ENCODE measurements at regions not wholly inside any gene's neighbourhood (a gene's known extent, or its start where the extent isn't known, plus 50 kb on each side); places are given as distances from the start of the nearest gene placed in this dataset.

DNA sequence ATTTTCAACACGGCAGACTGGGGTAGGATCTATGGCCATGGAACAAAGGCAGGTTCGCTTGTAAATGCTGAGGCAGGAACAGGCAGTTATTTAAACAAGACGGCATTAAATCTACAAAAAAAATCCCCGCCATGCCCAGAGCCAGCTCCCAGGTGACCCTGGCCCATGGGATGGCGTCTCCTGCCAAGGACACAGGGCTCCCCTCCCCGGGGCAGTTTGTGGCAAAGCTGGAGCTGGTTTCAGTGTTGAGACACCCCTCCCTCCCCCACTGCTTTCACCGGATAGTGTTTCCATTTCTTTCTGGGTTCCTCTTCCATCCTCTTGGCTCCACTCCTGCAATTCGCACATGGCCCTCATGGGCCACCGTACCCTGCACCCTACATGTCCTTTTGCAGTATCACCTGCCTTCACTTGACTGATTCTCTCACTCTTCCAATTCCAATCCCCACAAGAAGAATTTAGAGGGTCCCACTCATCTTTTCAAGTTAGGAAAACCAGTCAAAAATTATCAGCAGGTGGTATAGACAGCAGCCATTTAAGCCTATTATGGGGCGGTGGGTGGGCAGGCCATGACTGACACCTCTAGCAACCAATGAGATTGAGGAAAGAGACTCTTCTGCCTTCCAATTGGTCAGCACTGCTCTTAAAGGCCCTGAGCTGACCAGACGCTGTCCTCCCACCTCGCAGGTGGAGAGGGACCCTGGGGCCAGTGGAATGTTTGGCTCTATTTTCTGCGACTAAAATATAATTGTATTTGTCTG lies 52.0 kb downstream of the OLIG1 start:
- H3K36me3 Mint-ChIP-seq = no peaks in the 10 kb centered on the region
- H3K36me3 ChIP-seq (ENCODE audit: control insufficient read depth in 2 of 2, extremely low read depth in 1 of 2, insufficient read depth in 1 of 2, low read length in 1 of 2) = no peaks in the 10 kb centered on the region
- ChIA-PET CTCF (no interaction called here), POLR2A (no interaction called here)
- peaks cover 10 to 12% (median 10%) of the 10 kb centered on the region in 3 donors for H3K4me1 Mint-ChIP-seq
- H3K4me3 ChIP-seq (ENCODE audit: control insufficient read depth in 1 of 2, extremely low read depth in 1 of 2, low read length in 1 of 2) = no peak overlapping the region
- H3K27ac ChIP-seq (ENCODE audit: low read length) = no peak overlapping the region
- H3K9me3 ChIP-seq = no peaks in the 10 kb centered on the region
- no peaks in the 10 kb centered on the region for H3K9me3 Mint-ChIP-seq
- H3K27me3 ChIP-seq (replicated peaks in 1 of 2; ENCODE audit: control insufficient read depth in 2 of 2, extremely low read depth in 1 of 2, insufficient read depth in 2 of 2, low read length in 1 of 2) = peaks cover 0 to 9% of the 10 kb centered on the region in 2 experiments
- no peak overlapping the region for H3K27ac Mint-ChIP-seq
- 88% methylated on average over 9 of the region's 13 CpGs for WGBS (ENCODE audit: insufficient coverage)
- H3K27me3 Mint-ChIP-seq = no peaks in the 10 kb centered on the region
- DNase-seq = peak in 1 of 35 experiments; percentile 11
- H3K4me1 ChIP-seq (ENCODE audit: control insufficient read depth in 1 of 2, extremely low read depth in 1 of 2, insufficient read depth in 2 of 2, low read length in 2 of 2) = peaks cover 7% of the 10 kb centered on the region in 2 experiments
- no peak for ATAC-seq (replicated peaks in 1 of 4)
- no peak overlapping the region for H3K4me3 Mint-ChIP-seq

DNA sequence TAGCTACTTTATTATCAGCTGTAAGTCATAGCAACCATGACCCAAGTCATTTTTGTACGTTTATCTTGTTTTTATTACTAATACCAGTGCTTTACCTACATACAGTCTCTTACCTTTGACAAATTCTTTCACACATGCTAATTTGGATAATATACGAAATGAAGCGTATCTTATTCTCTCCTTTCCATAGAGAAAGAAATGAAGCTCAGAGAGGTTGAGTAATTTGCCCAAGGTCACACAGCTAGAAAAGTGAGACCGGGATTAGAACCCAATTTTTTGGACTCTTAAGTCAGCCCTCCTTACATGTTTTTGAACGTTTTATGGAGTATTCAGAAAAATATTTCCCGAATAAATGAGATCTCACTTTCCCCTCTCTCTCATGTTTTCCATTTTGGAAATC lies 52.6 kb downstream of the OLIG1 start:
- no peaks in the 10 kb centered on the region for H3K36me3 Mint-ChIP-seq
- ChIA-PET POLR2A (no interaction called here), CTCF (no interaction called here)
- no peaks in the 10 kb centered on the region for H3K9me3 Mint-ChIP-seq
- H3K27me3 ChIP-seq (replicated peaks in 1 of 2; ENCODE audit: control insufficient read depth in 2 of 2, extremely low read depth in 1 of 2, insufficient read depth in 2 of 2, low read length in 1 of 2) = peaks cover 0 to 13% of the 10 kb centered on the region in 2 experiments
- no peak for DNase-seq
- peaks cover 1 to 2% of the 10 kb centered on the region in 2 donors for H3K27me3 Mint-ChIP-seq
- H3K4me1 ChIP-seq (ENCODE audit: control insufficient read depth in 1 of 2, extremely low read depth in 1 of 2, insufficient read depth in 2 of 2, low read length in 2 of 2) = peaks cover under 1 to 7% of the 10 kb centered on the region in 2 experiments
- ATAC-seq (replicated peaks in 1 of 4) = no peak
- no peaks in the 10 kb centered on the region for H3K36me3 ChIP-seq (ENCODE audit: control insufficient read depth in 2 of 2, extremely low read depth in 1 of 2, insufficient read depth in 1 of 2, low read length in 1 of 2)
- H3K9me3 ChIP-seq = no peaks in the 10 kb centered on the region
- no peak overlapping the region for H3K4me3 Mint-ChIP-seq
- peaks cover 10 to 12% (median 10%) of the 10 kb centered on the region in 3 donors for H3K4me1 Mint-ChIP-seq
- H3K4me3 ChIP-seq (ENCODE audit: control insufficient read depth in 1 of 2, extremely low read depth in 1 of 2, low read length in 1 of 2) = no peak overlapping the region
- no peak overlapping the region for H3K27ac Mint-ChIP-seq
- H3K27ac ChIP-seq (ENCODE audit: low read length) = no peak overlapping the region
- no CpG with 5 or more reads among the region's 6 CpGs for WGBS (ENCODE audit: insufficient coverage)

DNA sequence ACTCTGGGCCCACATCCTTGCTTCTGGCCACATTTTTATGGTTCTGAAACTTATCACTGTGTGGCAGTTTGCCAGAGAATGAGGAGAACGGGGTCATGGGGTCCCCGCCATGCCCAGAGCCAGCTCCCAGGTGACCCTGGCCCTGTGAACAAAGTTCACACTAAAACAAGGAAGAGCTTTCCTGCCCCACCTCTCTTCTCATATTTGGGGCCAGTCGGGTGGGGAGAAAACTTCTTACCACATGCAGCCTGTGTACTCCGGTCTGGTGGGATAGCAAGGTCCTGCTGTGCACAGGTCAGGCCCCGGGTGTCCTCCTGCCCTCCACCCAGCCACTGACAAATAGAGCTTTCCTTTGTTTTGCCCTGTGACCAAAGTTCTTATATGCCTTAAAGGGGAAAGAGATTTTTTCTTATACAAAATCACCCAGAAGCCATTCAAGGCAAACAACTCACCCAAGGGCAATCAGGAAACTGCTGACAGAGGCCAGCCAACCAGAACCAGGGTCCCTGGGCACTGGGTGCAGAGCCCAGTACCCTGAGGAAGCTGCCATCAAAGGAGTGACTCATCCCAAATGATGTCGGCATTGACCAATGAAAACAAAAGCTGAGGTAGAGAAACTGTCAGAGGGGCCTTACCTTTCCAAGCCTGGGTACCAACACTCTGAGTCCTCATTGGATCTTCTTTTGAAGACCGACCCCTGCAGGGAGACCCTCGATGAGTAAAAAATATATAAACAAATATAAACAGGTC lies 53.6 kb downstream of the OLIG1 start:
- Mint-ChIP-seq H3K36me3 (no peaks in the 10 kb centered on the region), H3K27me3 (peaks cover 9 to 10% of the 10 kb centered on the region in 2 donors), H3K4me1 (peaks cover 8 to 11% (median 9%) of the 10 kb centered on the region in 3 donors), H3K4me3 (no peak overlapping the region), H3K9me3 (no peaks in the 10 kb centered on the region), H3K27ac (no peak overlapping the region)
- Histone ChIP-seq H3K4me3 (ENCODE audit: control insufficient read depth in 1 of 2, extremely low read depth in 1 of 2, low read length in 1 of 2) (no peak overlapping the region), H3K4me1 (ENCODE audit: control insufficient read depth in 1 of 2, extremely low read depth in 1 of 2, insufficient read depth in 2 of 2, low read length in 2 of 2) (peaks cover 0 to 7% of the 10 kb centered on the region in 2 experiments), H3K36me3 (ENCODE audit: control insufficient read depth in 2 of 2, extremely low read depth in 1 of 2, insufficient read depth in 1 of 2, low read length in 1 of 2) (no peaks in the 10 kb centered on the region), H3K27ac (ENCODE audit: low read length) (no peak overlapping the region), H3K27me3 (replicated peaks in 1 of 2; ENCODE audit: control insufficient read depth in 2 of 2, extremely low read depth in 1 of 2, insufficient read depth in 2 of 2, low read length in 1 of 2) (peaks cover 0 to 12% of the 10 kb centered on the region in 2 experiments), H3K9me3 (no peaks in the 10 kb centered on the region)
- 60% methylated on average over 2 of the region's 8 CpGs for WGBS (ENCODE audit: insufficient coverage)
- no peak for DNase-seq
- ChIA-PET CTCF (no interaction called here), POLR2A (no interaction called here)
- ATAC-seq (replicated peaks in 1 of 4) = no peak

DNA sequence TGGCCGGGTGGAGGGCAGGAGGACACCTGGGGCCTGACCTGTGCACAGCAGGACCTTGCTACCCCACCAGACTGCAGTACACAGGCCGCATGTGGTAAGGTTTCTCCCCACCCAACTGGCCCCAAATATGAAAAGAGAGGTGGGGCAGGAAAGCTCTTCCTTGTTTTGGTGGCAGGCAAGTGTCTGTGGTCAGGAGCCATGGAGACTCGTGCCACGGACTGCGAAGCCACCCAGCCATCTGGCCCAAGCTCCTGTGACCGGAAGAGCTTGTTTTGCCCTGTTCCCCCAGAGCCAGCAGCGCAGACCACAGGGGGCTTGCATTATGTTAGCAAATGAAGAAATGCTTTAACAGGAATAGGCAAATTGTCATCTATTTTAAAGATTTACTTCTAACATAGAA lies 54.9 kb downstream of the OLIG1 start:
- Histone ChIP-seq H3K27me3 (replicated peaks in 1 of 2; ENCODE audit: control insufficient read depth in 2 of 2, extremely low read depth in 1 of 2, insufficient read depth in 2 of 2, low read length in 1 of 2) (peaks cover 0 to 12% of the 10 kb centered on the region in 2 experiments), H3K4me3 (ENCODE audit: control insufficient read depth in 1 of 2, extremely low read depth in 1 of 2, low read length in 1 of 2) (no peak overlapping the region), H3K9me3 (no peaks in the 10 kb centered on the region), H3K4me1 (ENCODE audit: control insufficient read depth in 1 of 2, extremely low read depth in 1 of 2, insufficient read depth in 2 of 2, low read length in 2 of 2) (peaks cover 0 to 7% of the 10 kb centered on the region in 2 experiments), H3K36me3 (ENCODE audit: control insufficient read depth in 2 of 2, extremely low read depth in 1 of 2, insufficient read depth in 1 of 2, low read length in 1 of 2) (no peaks in the 10 kb centered on the region), H3K27ac (ENCODE audit: low read length) (no peak overlapping the region)
- no peak for ATAC-seq (replicated peaks in 1 of 4)
- Mint-ChIP-seq H3K36me3 (no peaks in the 10 kb centered on the region), H3K27me3 (peaks cover 16 to 19% of the 10 kb centered on the region in 2 donors), H3K4me3 (no peak overlapping the region), H3K9me3 (no peaks in the 10 kb centered on the region), H3K27ac (no peak overlapping the region), H3K4me1 (peaks cover 8 to 11% (median 9%) of the 10 kb centered on the region in 3 donors)
- no CpG with 5 or more reads among the region's 7 CpGs for WGBS (ENCODE audit: insufficient coverage)
- ChIA-PET POLR2A (no interaction called here), CTCF (interaction anchor here in 1 of 2 donors (0.6 kb wide), 1 partner anchor 186 kb away, joined by 4 read pairs; no protein-coding TSS in a partner anchor)
- no peak for DNase-seq

DNA sequence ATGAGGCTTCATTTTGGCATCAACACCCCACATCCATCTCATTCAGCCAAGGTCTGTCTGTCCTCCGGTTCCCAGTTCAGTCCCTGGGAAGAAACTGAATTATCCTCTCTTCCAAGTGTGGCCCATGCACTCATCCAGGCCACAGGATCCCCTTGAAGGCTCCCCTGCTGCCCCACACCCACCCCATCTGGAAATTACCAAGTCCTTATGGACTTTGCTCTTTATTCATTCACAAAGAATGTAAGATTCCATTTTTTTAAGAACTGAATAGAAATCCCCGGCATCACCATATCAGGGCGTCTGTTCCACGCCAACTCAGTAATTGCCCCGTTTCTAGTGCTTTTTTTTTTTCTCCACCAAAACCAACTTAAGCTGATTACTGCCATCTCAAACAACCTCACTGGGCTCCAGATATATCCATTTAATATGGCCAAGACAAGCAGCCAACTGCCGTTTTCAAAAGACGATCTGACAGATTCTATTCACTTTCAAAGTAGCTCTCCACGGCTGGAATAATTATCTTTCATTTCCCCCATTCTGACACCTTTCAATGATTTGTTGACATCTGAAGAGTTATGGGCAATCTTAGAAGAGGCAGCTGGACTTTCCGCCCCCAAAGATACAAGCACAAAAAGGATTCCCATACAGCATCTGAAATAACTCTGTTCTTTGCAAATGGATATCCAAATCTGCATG lies 55.9 kb downstream of the OLIG1 start:
- H3K36me3 Mint-ChIP-seq = no peaks in the 10 kb centered on the region
- H3K27ac Mint-ChIP-seq = no peak overlapping the region
- H3K36me3 ChIP-seq (ENCODE audit: control insufficient read depth in 2 of 2, extremely low read depth in 1 of 2, insufficient read depth in 1 of 2, low read length in 1 of 2) = no peaks in the 10 kb centered on the region
- POLR2A ChIA-PET = interaction anchor here in 1 of 2 donors (0.6 kb wide), 1 partner anchor 458 kb away, joined by 4 read pairs; no protein-coding TSS in a partner anchor
- peaks cover 0 to 7% of the 10 kb centered on the region in 2 experiments for H3K4me1 ChIP-seq (ENCODE audit: control insufficient read depth in 1 of 2, extremely low read depth in 1 of 2, insufficient read depth in 2 of 2, low read length in 2 of 2)
- no peak overlapping the region for H3K27ac ChIP-seq (ENCODE audit: low read length)
- no peak overlapping the region for H3K4me3 ChIP-seq (ENCODE audit: control insufficient read depth in 1 of 2, extremely low read depth in 1 of 2, low read length in 1 of 2)
- DNase-seq = no peak
- peaks cover 24% of the 10 kb centered on the region in 2 donors for H3K27me3 Mint-ChIP-seq
- H3K4me1 Mint-ChIP-seq = peaks cover 8 to 11% (median 9%) of the 10 kb centered on the region in 3 donors
- ATAC-seq (replicated peaks in 1 of 4) = no peak
- H3K4me3 Mint-ChIP-seq = no peak overlapping the region
- no peaks in the 10 kb centered on the region for H3K9me3 ChIP-seq
- CTCF ChIA-PET = interaction anchor here (0.7 to 1.7 kb wide), 5 partner anchors 71 to 1963 kb away, joined by 3 to 8 read pairs (median 6); no protein-coding TSS in a partner anchor
- H3K27me3 ChIP-seq (replicated peaks in 1 of 2; ENCODE audit: control insufficient read depth in 2 of 2, extremely low read depth in 1 of 2, insufficient read depth in 2 of 2, low read length in 1 of 2) = peaks cover 0 to 15% of the 10 kb centered on the region in 2 experiments
- H3K9me3 Mint-ChIP-seq = no peaks in the 10 kb centered on the region
- 89% methylated on average over 4 of the region's 9 CpGs for WGBS (ENCODE audit: insufficient coverage)

DNA sequence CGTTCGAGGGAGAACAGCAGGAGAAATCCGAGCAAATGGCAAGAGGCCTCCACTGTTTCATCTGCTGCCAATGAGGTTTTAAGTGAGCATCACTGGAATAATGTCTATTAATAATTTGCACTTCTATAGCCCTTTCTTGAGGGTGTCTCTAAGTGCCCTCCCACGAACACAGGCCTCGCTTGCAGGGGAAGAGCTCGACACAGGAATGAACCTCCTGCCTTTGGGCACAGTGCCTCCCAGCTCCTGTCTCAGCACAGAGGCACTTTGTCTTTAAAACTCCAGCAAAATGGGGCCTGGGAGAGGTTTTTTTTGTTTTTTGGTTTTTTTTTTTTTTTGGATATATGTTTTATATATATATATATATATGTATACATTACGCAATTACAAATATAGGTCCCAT lies 56.6 kb downstream of the OLIG1 start:
- no peaks in the 10 kb centered on the region for H3K9me3 ChIP-seq
- ChIA-PET POLR2A (interaction anchor here in 1 of 2 donors (0.6 kb wide), 1 partner anchor 457 kb away, joined by 4 read pairs; no protein-coding TSS in a partner anchor), CTCF (interaction anchor here (0.7 to 1.7 kb wide), 7 partner anchors 71 to 1964 kb away, joined by 3 to 8 read pairs (median 4); no protein-coding TSS in a partner anchor)
- peak overlapping the region in 1 of 3 donors; percentile 61 for H3K4me3 Mint-ChIP-seq
- H3K4me1 Mint-ChIP-seq = peaks cover 8 to 11% (median 9%) of the 10 kb centered on the region in 3 donors
- no peak for ATAC-seq (replicated peaks in 1 of 4)
- no peaks in the 10 kb centered on the region for H3K36me3 Mint-ChIP-seq
- peaks cover 0 to 7% of the 10 kb centered on the region in 2 experiments for H3K4me1 ChIP-seq (ENCODE audit: control insufficient read depth in 1 of 2, extremely low read depth in 1 of 2, insufficient read depth in 2 of 2, low read length in 2 of 2)
- H3K36me3 ChIP-seq (ENCODE audit: control insufficient read depth in 2 of 2, extremely low read depth in 1 of 2, insufficient read depth in 1 of 2, low read length in 1 of 2) = no peaks in the 10 kb centered on the region
- H3K9me3 Mint-ChIP-seq = no peaks in the 10 kb centered on the region
- peaks cover 29 to 30% of the 10 kb centered on the region in 2 donors for H3K27me3 Mint-ChIP-seq
- peaks cover 0 to 21% of the 10 kb centered on the region in 2 experiments for H3K27me3 ChIP-seq (replicated peaks in 1 of 2; ENCODE audit: control insufficient read depth in 2 of 2, extremely low read depth in 1 of 2, insufficient read depth in 2 of 2, low read length in 1 of 2)
- no peak for DNase-seq
- no peak overlapping the region for H3K4me3 ChIP-seq (ENCODE audit: control insufficient read depth in 1 of 2, extremely low read depth in 1 of 2, low read length in 1 of 2)
- H3K27ac Mint-ChIP-seq = no peak overlapping the region
- WGBS (ENCODE audit: insufficient coverage) = 94% methylated on average over 6 of the region's 7 CpGs
- no peak overlapping the region for H3K27ac ChIP-seq (ENCODE audit: low read length)
